AG04449 (cell line): ENCODE measurements at regions not wholly inside any gene's neighbourhood (a gene's known extent, or its start where the extent isn't known, plus 50 kb on each side); places are given as distances from the start of the nearest gene placed in this dataset.

Experiments used
- CTCF ChIA-PET: fragments of 350-600 bp; formaldehyde crosslinking; extraction: SDS; loops from one replicate; lab custom pipeline; 2021; ENCODE audit warnings: antibody characterized with exemption; lab: Yijun Ruan, JAX
- POLR2A ChIA-PET: fragments of 400-600, 350-600 bp; formaldehyde crosslinking; extraction: SDS; loops from one replicate; lab custom pipeline; 2020; ENCODE audit warnings: antibody characterized with exemption, inconsistent platforms; lab: Yijun Ruan, JAX
- DNase-seq: peaks from one replicate; pipeline ENCODE4 v3.0.0-alpha.2; 2010; ENCODE audit warnings: low read depth, low spot score
- H3K4me3 ChIP-seq: 2 replicates; pipeline ENCODE4 v1.5.1; 2011; ENCODE audit warnings: low read depth, mild to moderate bottlenecking, control low read depth, low read length
- CTCF ChIP-seq: IDR thresholded peaks from one replicate; pipeline ENCODE4 v1.5.1; 2011; ENCODE audit warnings: mild to moderate bottlenecking, moderate library complexity, low read length, control low read depth, inconsistent platforms; ENCODE audit not compliant: insufficient read depth; ENCODE audit errors: missing control alignments

- ChIA-PET CTCF (no interaction called here), POLR2A (no interaction called here)
- DNase-seq: no peak
- H3K4me3 ChIP-seq: no peak overlapping the region
- TF ChIP-seq CTCF: no peak
Observed at GRCh38 chr7:109136893-109137292, 567.2 kb downstream of the DNAJB9 start.

- ChIA-PET POLR2A (no interaction called here), CTCF (no interaction called here)
- TF ChIP-seq CTCF: no peak
- no peak overlapping the region for H3K4me3 ChIP-seq
- DNase-seq: no peak
Observed at GRCh38 chr7:109154748-109155147, 585.1 kb downstream of the DNAJB9 start.

GRCh38 chr7:109158246-109158645 is 588.6 kb downstream of the DNAJB9 start:
- CTCF ChIA-PET: no interaction called here
- no peak overlapping the region for H3K4me3 ChIP-seq
- POLR2A ChIA-PET: no interaction called here
- DNase-seq: no peak
- no peak for TF ChIP-seq CTCF

GRCh38 chr7:109176661-109177060 is 607.0 kb downstream of the DNAJB9 start:
- CTCF ChIA-PET: no interaction called here
- no peak for DNase-seq
- H3K4me3 ChIP-seq: no peak overlapping the region
- TF ChIP-seq CTCF: no peak
- POLR2A ChIA-PET: no interaction called here

- H3K4me3 ChIP-seq: no peak overlapping the region
- DNase-seq: no peak
- CTCF ChIA-PET: no interaction called here
- POLR2A ChIA-PET: no interaction called here
- TF ChIP-seq CTCF: no peak
Observed at GRCh38 chr7:109178342-109178741, 608.7 kb downstream of the DNAJB9 start.

GRCh38 chr7:109179601-109180000 is 609.9 kb downstream of the DNAJB9 start:
- no peak overlapping the region for H3K4me3 ChIP-seq
- TF ChIP-seq CTCF: no peak
- POLR2A ChIA-PET: no interaction called here
- DNase-seq: no peak
- CTCF ChIA-PET: no interaction called here
